Activated CD8-positive, alpha-beta memory T cell treated with anti-CD3 and anti-CD28 coated beads for 48 hours (primary cell): ENCODE measurements at regions not wholly inside any gene's neighbourhood (a gene's known extent, or its start where the extent isn't known, plus 50 kb on each side); places are given as distances from the start of the nearest gene placed in this dataset.
"Not testable (repeated sequence)": the region's sequence is repeated elsewhere in the genome, so short reads cannot be mapped to it uniquely, and the experiment has no call there.

Experiments
- DNase-seq, 3 experiments: peaks; one replicate each; pipeline ENCODE4 v3.0.0-alpha.2; 2020; ENCODE audit warnings: low read depth in 2 of 3, low spot score in 2 of 3

- DNase-seq: no peak
Observed at GRCh38 chr2:240191001-240191400, 50.5 kb upstream of the OTOS start.

GRCh38 chr2:240192661-240193060 lies 52.2 kb upstream of the OTOS start:
- no peak for DNase-seq

- not testable (repeated sequence) for DNase-seq
Observed at GRCh38 chr2:240194341-240194762, 53.9 kb upstream of the OTOS start.

GRCh38 chr2:240195316-240195861 lies 54.9 kb upstream of the OTOS start:
- DNase-seq: no peak

- DNase-seq: no peak
Observed at GRCh38 chr2:240196716-240197461, 56.4 kb upstream of the OTOS start.

- no peak for DNase-seq
Observed at GRCh38 chr2:240197462-240198139, 57.1 kb upstream of the OTOS start.

GRCh38 chr2:240198226-240198625 lies 57.8 kb upstream of the OTOS start:
- no peak for DNase-seq

GRCh38 chr2:240199133-240199870 lies 58.8 kb upstream of the OTOS start:
- no peak for DNase-seq

- no peak for DNase-seq
Observed at GRCh38 chr2:240200230-240201051, 60.0 kb upstream of the OTOS start.

- no peak for DNase-seq
Observed at GRCh38 chr2:240201866-240202265, 61.4 kb upstream of the OTOS start.

GRCh38 chr2:240202586-240202985 lies 62.1 kb upstream of the OTOS start:
- no peak for DNase-seq

GRCh38 chr2:240203031-240203787 lies 62.8 kb upstream of the OTOS start:
- no peak for DNase-seq

GRCh38 chr2:240203788-240204270 lies 63.4 kb upstream of the OTOS start:
- DNase-seq: no peak

GRCh38 chr2:240204431-240205276 lies 64.2 kb upstream of the OTOS start:
- DNase-seq: no peak

GRCh38 chr2:240205348-240205747 lies 64.9 kb upstream of the OTOS start:
- DNase-seq: peak in 2 of 3 experiments; percentile 43 to 48

- no peak for DNase-seq
Observed at GRCh38 chr2:240205772-240206171, 65.3 kb upstream of the OTOS start.

- no peak for DNase-seq
Observed at GRCh38 chr2:240206630-240207029, 66.2 kb upstream of the OTOS start.

GRCh38 chr2:240207661-240208060 lies 67.2 kb upstream of the OTOS start:
- no peak for DNase-seq

- DNase-seq: no peak
Observed at GRCh38 chr2:240208096-240208495, 67.6 kb upstream of the OTOS start.
